Vagina (tissue), 2 donors: ENCODE measurements at regions not wholly inside any gene's neighbourhood (a gene's known extent, or its start where the extent isn't known, plus 50 kb on each side); places are given as distances from the start of the nearest gene placed in this dataset.

ENCODE experiments used
- CTCF ChIP-seq, 3 experiments: fragments of 450-650 bp in 2 of 3; fragments of 200-600 bp in 1 of 3; sonication (generic) in 1 of 3; IDR thresholded peaks; one replicate each; pipeline ENCODE4 v1.5.1; 2017 to 2019; ENCODE audit warnings: antibody characterized with exemption in 3 of 3, mild to moderate bottlenecking in 2 of 3, moderate library complexity in 2 of 3
- POLR2A ChIP-seq, 2 donors: fragments of 450-650 bp; IDR thresholded peaks; one replicate each; pipeline ENCODE4 v1.6.1; 2017; ENCODE audit warnings: antibody characterized with exemption in 2 of 2, mild to moderate bottlenecking in 2 of 2, moderate library complexity in 2 of 2
- POLR2AphosphoS5 ChIP-seq, 2 donors: sonication (generic); formaldehyde crosslinking; IDR thresholded peaks; one replicate each; pipeline ENCODE4 v1.9.0; 2017; ENCODE audit warnings: antibody characterized with exemption in 2 of 2, mild to moderate bottlenecking in 2 of 2, low read depth in 1 of 2; ENCODE audit not compliant: insufficient read depth in 1 of 2

- no peak for TF ChIP-seq CTCF (IDR thresholded peaks at IDR 0.05)
- TF ChIP-seq POLR2A (IDR thresholded peaks at IDR 0.05), result no peak
- no peak for TF ChIP-seq POLR2AphosphoS5 (IDR thresholded peaks at IDR 0.05; ENCODE audit: insufficient read depth in 1 of 2, low read depth in 1 of 2)
Measured at GRCh38 chr9:79080536-79080935, 491.2 kb upstream of the TLE4 start.
